ENCODE measurements at regions not wholly inside any gene's neighbourhood (a gene's known extent, or its start where the extent isn't known, plus 50 kb on each side); places are given as distances from the start of the nearest gene placed in this dataset.

DNA sequence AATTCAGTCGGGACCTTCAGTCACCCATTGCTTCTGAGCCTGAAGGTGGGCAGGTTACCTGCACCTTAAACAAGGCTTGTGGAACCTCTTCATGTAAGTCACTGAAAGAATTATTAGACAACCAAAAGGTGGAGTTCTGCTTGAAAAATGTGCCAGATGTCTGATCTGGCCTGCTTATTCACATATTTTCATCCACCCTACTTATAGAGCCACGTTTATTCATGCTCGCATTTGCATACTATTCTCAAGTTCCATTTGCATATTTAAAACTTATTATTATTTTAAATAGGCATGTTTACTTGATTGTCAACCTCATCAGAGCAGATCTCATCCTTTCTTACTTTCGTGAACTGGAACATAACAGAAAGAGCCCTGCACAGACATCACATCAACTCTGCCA lies 140.0 kb upstream of the NABP1 start:
- TF ChIP-seq CTCF (IDR thresholded peaks at IDR 0.05) (no peak), POLR2A (IDR thresholded peaks at IDR 0.05) (no peak), POLR2AphosphoS5 (IDR thresholded peaks at IDR 0.05) (no peak)
- H3K36me3 ChIP-seq: no peaks in the 10 kb centered on the region
- intact Hi-C loops (cut with DNase I; ENCODE audit: low total_unique reads): no loop called here

DNA sequence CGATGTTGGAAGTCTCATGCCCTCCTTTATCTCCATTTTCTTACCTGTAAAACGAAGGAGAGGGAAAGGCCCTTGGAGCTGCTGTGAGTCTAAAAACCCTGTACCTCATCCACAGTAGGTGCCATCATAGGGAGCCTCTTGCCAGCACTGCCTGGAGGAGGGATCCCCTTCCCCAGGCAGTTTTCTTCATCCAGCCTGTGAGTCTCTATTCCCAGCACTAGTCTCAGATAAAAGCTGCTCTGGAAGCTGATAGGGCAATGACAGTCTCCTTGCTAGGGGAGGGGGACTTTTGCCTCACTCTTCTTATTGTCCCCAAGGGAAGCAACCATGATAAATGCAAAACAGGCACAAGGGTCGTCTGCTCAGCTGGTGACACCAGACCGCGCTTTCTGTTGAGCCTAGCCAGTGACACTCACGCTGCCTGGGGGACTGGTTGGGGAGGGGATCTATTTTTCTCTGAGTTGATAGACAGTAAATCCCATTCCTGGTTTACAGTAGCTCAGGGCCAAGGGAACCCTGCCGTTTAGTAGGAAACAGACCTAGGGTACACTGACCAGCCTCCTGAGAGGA lies 139.5 kb upstream of the NABP1 start:
- H3K27me3 ChIP-seq: no peaks in the 10 kb centered on the region
- intact Hi-C loops (cut with DNase I; ENCODE audit: low total_unique reads): no loop called here
- TF ChIP-seq POLR2A (IDR thresholded peaks at IDR 0.05): no peak
- no peak for TF ChIP-seq POLR2AphosphoS5 (IDR thresholded peaks at IDR 0.05)
- no peak for TF ChIP-seq CTCF (IDR thresholded peaks at IDR 0.05)

More for the DNA sequence above, 140.0 kb upstream of the NABP1 start:
- H3K4me1 ChIP-seq: no peaks in the 10 kb centered on the region
- H3K4me3 ChIP-seq: no peak overlapping the region
- H3K27me3 ChIP-seq: no peaks in the 10 kb centered on the region
- DNase-seq (ENCODE audit: low spot score in 2 of 2): no peak
- no peaks in the 10 kb centered on the region for H3K9me3 ChIP-seq
- no peak overlapping the region for H3K27ac ChIP-seq

DNA sequence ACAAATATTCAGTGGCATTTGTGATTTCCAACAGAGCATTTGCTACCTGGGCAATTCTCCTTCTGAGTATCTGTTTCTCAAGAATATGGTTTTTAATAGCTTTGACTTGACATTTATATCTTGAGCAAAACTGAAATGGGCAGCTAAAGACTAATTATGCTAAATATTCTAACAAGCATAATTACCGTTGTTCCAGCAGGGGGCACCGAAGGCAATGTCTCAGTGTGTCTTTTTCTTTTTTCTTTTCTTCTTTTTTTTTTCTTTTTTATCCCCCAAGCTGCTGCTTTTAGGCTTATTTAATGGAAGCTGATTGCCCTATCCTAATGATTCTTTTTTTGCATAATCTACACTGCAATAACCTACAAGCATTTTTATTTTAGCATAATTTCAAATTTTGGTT lies 138.9 kb upstream of the NABP1 start:
- Histone ChIP-seq H3K4me3 (no peak overlapping the region), H3K36me3 (no peaks in the 10 kb centered on the region), H3K4me1 (no peaks in the 10 kb centered on the region), H3K27me3 (no peaks in the 10 kb centered on the region), H3K27ac (no peak overlapping the region), H3K9me3 (no peaks in the 10 kb centered on the region)
- no peak for DNase-seq (ENCODE audit: low spot score in 2 of 2)
- intact Hi-C loops (cut with DNase I; ENCODE audit: low total_unique reads): no loop called here
- TF ChIP-seq POLR2A (IDR thresholded peaks at IDR 0.05) (no peak), CTCF (IDR thresholded peaks at IDR 0.05) (peak in 2 of 3 donors; percentile 13 to 33), POLR2AphosphoS5 (IDR thresholded peaks at IDR 0.05) (no peak)

More for the DNA sequence above, 139.5 kb upstream of the NABP1 start:
- Histone ChIP-seq H3K27ac (no peak overlapping the region), H3K36me3 (no peaks in the 10 kb centered on the region), H3K4me1 (no peaks in the 10 kb centered on the region), H3K4me3 (no peak overlapping the region), H3K9me3 (no peaks in the 10 kb centered on the region)
- no peak for DNase-seq (ENCODE audit: low spot score in 2 of 2)

GRCh38 chr2:191540681-191541080 lies 137.3 kb upstream of the NABP1 start:
- Histone ChIP-seq H3K4me3 (no peak overlapping the region), H3K27me3 (no peaks in the 10 kb centered on the region), H3K9me3 (peaks cover 6% of the 10 kb centered on the region in 2 donors), H3K27ac (no peak overlapping the region), H3K4me1 (no peaks in the 10 kb centered on the region), H3K36me3 (no peaks in the 10 kb centered on the region)
- intact Hi-C loops (cut with DNase I; ENCODE audit: low total_unique reads): no loop called here
- no peak for DNase-seq (ENCODE audit: low spot score in 2 of 2)
- TF ChIP-seq POLR2AphosphoS5 (IDR thresholded peaks at IDR 0.05) (no peak), CTCF (IDR thresholded peaks at IDR 0.05) (no peak), POLR2A (IDR thresholded peaks at IDR 0.05) (no peak)

GRCh38 chr2:191543708-191544107 lies 134.2 kb upstream of the NABP1 start:
- H3K4me3 ChIP-seq: no peak overlapping the region
- H3K27me3 ChIP-seq: no peaks in the 10 kb centered on the region
- H3K9me3 ChIP-seq: peaks cover 6% of the 10 kb centered on the region in 2 donors
- intact Hi-C loops (cut with DNase I; ENCODE audit: low total_unique reads): no loop called here
- TF ChIP-seq CTCF (IDR thresholded peaks at IDR 0.05) (no peak), POLR2A (IDR thresholded peaks at IDR 0.05) (no peak), POLR2AphosphoS5 (IDR thresholded peaks at IDR 0.05) (no peak)
- DNase-seq (ENCODE audit: low spot score in 2 of 2): no peak
- no peaks in the 10 kb centered on the region for H3K4me1 ChIP-seq
- H3K27ac ChIP-seq: no peak overlapping the region
- no peaks in the 10 kb centered on the region for H3K36me3 ChIP-seq
